ENCODE measurements at regions not wholly inside any gene's neighbourhood (a gene's known extent, or its start where the extent isn't known, plus 50 kb on each side); places are given as distances from the start of the nearest gene placed in this dataset. TPM values are rescaled to one million over a fixed set of nuclear protein-coding genes. Genes with fewer than 3 reads are reported as not detected.

DNA sequence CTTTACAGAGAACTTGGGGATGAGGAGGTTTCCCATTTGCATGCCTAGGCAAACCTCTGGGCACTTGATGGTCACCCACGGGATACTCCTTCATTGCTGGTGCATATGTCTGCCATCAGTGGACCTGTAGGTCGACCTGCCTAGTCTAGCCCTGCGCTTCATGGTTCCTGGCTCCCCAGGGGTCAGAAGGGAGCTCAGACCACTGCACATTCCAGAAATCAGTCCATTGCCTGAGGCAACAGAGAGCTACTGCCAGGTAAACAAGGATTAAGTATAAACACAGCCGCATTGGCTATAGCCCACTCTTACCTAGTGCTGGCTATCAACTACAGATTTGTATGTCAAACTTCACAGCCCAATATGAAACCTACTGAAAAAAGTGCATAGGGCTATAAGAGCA, 476.4 kb downstream of the SOX5 start:
- Histone ChIP-seq H3K79me1 (ENCODE audit: low read length) (no peaks in the 10 kb centered on the region), H3K4ac (ENCODE audit: low read depth, low read length) (no peak overlapping the region), H3K4me2 (ENCODE audit: low read length) (no peak overlapping the region), H3K56ac (ENCODE audit: low read length) (no peak overlapping the region), H3K23ac (ENCODE audit: low read length) (no peak overlapping the region), H2BK120ac (ENCODE audit: low read depth, low read length) (no peak overlapping the region), H3K27me3 (ENCODE audit: insufficient read depth, low read length, poor library complexity) (no peaks in the 10 kb centered on the region), H3K4me1 (ENCODE audit: control insufficient read depth, low read depth, low read length) (no peaks in the 10 kb centered on the region), H2AK5ac (ENCODE audit: low read length) (no peak overlapping the region), H3K79me2 (ENCODE audit: control insufficient read depth, insufficient read depth, low read length) (no peaks in the 10 kb centered on the region), H3K18ac (ENCODE audit: low read length) (peak overlapping the region; percentile 6), H4K5ac (ENCODE audit: low read length) (no peak overlapping the region), H3K36me3 (ENCODE audit: control insufficient read depth, insufficient read depth, low read length) (no peaks in the 10 kb centered on the region), H2BK5ac (ENCODE audit: low read length) (no peak overlapping the region), H2BK15ac (replicated peaks; ENCODE audit: low read depth) (no peak overlapping the region), H3K9ac (ENCODE audit: low read length) (no peak overlapping the region), H4K8ac (ENCODE audit: low read depth, low read length) (no peak overlapping the region), H3K4me3 (ENCODE audit: low read length) (no peak overlapping the region), H3K27ac (ENCODE audit: low read depth, low read length) (no peak overlapping the region)
- DNase-seq = peak; percentile 40
- no CpG with 5 or more reads among the region's 4 CpGs for WGBS (ENCODE audit: extremely low coverage, insufficient coverage, low lambda C conversion rate)

DNA sequence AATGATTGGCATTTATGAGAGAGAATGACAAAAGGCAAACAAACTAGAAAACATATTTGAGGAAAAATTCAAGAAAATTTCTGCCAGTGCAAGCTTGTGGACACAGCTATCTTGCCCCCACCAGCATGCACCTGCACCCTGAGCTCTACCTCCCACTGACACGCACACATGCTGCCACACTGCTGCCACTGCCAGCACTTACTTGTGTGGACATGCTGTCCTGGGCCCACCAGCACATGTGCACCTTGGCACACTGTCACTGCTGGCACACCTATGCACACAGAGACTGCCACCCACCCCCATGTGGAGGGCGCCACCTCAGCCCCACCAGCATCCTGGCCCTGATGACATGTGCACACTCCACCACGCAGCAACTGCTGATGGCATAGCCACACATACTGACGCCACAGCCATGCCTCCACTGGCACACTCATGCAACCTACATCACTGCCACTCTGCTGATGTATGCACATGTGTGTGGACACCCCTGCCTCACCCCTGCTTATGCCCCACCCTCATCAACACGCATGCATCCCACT, 475.0 kb downstream of the SOX5 start:
- no peak overlapping the region for H3K23ac ChIP-seq (ENCODE audit: low read length)
- H2AK5ac ChIP-seq (ENCODE audit: low read length) = no peak overlapping the region
- WGBS (ENCODE audit: extremely low coverage, insufficient coverage, low lambda C conversion rate) = no CpG with 5 or more reads among the region's 5 CpGs
- no peak overlapping the region for H4K8ac ChIP-seq (ENCODE audit: low read depth, low read length)
- H3K18ac ChIP-seq (ENCODE audit: low read length) = no peak overlapping the region
- DNase-seq = no peak
- no peak overlapping the region for H3K9ac ChIP-seq (ENCODE audit: low read length)
- H3K79me2 ChIP-seq (ENCODE audit: control insufficient read depth, insufficient read depth, low read length) = no peaks in the 10 kb centered on the region
- no peak overlapping the region for H3K27ac ChIP-seq (ENCODE audit: low read depth, low read length)
- H3K79me1 ChIP-seq (ENCODE audit: low read length) = no peaks in the 10 kb centered on the region
- H2BK120ac ChIP-seq (ENCODE audit: low read depth, low read length) = no peak overlapping the region
- H3K4me1 ChIP-seq (ENCODE audit: control insufficient read depth, low read depth, low read length) = no peaks in the 10 kb centered on the region
- H2BK5ac ChIP-seq (ENCODE audit: low read length) = no peak overlapping the region
- no peak overlapping the region for H3K4me3 ChIP-seq (ENCODE audit: low read length)
- H3K4me2 ChIP-seq (ENCODE audit: low read length) = no peak overlapping the region
- H3K36me3 ChIP-seq (ENCODE audit: control insufficient read depth, insufficient read depth, low read length) = no peaks in the 10 kb centered on the region
- H2BK15ac ChIP-seq (replicated peaks; ENCODE audit: low read depth) = no peak overlapping the region
- H3K27me3 ChIP-seq (ENCODE audit: insufficient read depth, low read length, poor library complexity) = no peaks in the 10 kb centered on the region
- no peak overlapping the region for H3K4ac ChIP-seq (ENCODE audit: low read depth, low read length)
- no peak overlapping the region for H3K56ac ChIP-seq (ENCODE audit: low read length)
- H4K5ac ChIP-seq (ENCODE audit: low read length) = no peak overlapping the region

Small RNA genes lying in the stretch of these regions (small RNA-seq; reads per million reads assigned to genes)
- not detected for gene AC087258.2 (ENCODE audit: insufficient read depth)

Data from mesendoderm (in vitro differentiated cells).